Hepatocyte (in vitro differentiated cells): ENCODE measurements at regions not wholly inside any gene's neighbourhood (a gene's known extent, or its start where the extent isn't known, plus 50 kb on each side); places are given as distances from the start of the nearest gene placed in this dataset.

Experiments
- CTCF ChIP-seq: fragments of 200-600 bp; sonication (generic); IDR thresholded peaks from 2 replicates; pipeline ENCODE4 v1.5.1; 2016; ENCODE audit warnings: antibody characterized with exemption, mild to moderate bottlenecking; ENCODE audit not compliant: poor library complexity
- EZH2 ChIP-seq: fragments of 200-600 bp; sonication (generic); IDR thresholded peaks from 2 replicates; pipeline ENCODE4 v1.6.1; 2016; ENCODE audit warnings: antibody characterized with exemption, mild to moderate bottlenecking, borderline replicate concordance
- EZH2phosphoT487 ChIP-seq: fragments of 200-600 bp; sonication (generic); IDR thresholded peaks from one replicate; pipeline ENCODE4 v1.6.1; 2018; ENCODE audit warnings: antibody characterized with exemption, mild to moderate bottlenecking, low read depth, moderate library complexity; ENCODE audit not compliant: unreplicated experiment, severe bottlenecking

GRCh38 chr3:182052757-182053156 lies 341.0 kb downstream of the SOX2 start:
- TF ChIP-seq CTCF (no peak), EZH2phosphoT487 (no peak), EZH2 (no peak)
